Kidney epithelial cell (primary cell): ENCODE measurements at regions not wholly inside any gene's neighbourhood (a gene's known extent, or its start where the extent isn't known, plus 50 kb on each side); places are given as distances from the start of the nearest gene placed in this dataset.

Experiments used
- DNase-seq: peaks from one replicate; pipeline ENCODE4 v3.0.0-alpha.2; 2010; ENCODE audit warnings: low read depth
- H3K27me3 ChIP-seq: 2 replicates; pipeline ENCODE4 v1.6.0; 2011; ENCODE audit warnings: low read length; ENCODE audit not compliant: control insufficient read depth, insufficient read depth
- H3K36me3 ChIP-seq: 2 replicates; pipeline ENCODE4 v1.5.1; 2011; ENCODE audit warnings: low read length; ENCODE audit not compliant: control insufficient read depth, insufficient read depth
- H3K4me3 ChIP-seq: 2 replicates; pipeline ENCODE4 v1.5.1; 2011; ENCODE audit warnings: low read depth, mild to moderate bottlenecking, control low read depth, low read length
- TF ChIP-seq, protein P1 (sequence below): IDR thresholded peaks from 2 replicates; pipeline ENCODE4 v1.5.1; 2011; ENCODE audit warnings: mild to moderate bottlenecking, moderate library complexity, low read length, control low read depth, inconsistent platforms; ENCODE audit not compliant: insufficient read depth, poor library complexity, severe bottlenecking

DNA sequence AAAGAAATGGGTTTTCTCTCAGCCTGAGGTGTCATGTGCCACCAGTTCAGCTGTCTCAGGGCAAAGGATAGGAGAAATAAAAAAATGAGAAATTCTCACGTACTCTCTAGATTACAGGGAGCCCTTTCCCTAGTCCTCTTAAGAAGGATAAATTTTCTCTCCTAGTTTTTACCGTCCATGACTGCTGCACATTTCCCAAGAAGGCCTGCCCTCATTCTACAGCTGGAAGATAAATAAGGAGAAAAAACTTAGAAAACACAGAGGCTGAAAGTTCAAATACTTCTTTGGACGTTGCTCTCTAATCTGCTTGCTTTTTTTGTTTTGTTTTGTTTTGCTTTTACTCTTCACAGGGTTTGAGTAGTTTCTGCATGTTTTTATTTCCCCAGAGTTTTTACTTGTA lies 211.9 kb downstream of the DCAF12L2 start:
- no peak overlapping the region for H3K4me3 ChIP-seq
- TF ChIP-seq, protein P1, sequence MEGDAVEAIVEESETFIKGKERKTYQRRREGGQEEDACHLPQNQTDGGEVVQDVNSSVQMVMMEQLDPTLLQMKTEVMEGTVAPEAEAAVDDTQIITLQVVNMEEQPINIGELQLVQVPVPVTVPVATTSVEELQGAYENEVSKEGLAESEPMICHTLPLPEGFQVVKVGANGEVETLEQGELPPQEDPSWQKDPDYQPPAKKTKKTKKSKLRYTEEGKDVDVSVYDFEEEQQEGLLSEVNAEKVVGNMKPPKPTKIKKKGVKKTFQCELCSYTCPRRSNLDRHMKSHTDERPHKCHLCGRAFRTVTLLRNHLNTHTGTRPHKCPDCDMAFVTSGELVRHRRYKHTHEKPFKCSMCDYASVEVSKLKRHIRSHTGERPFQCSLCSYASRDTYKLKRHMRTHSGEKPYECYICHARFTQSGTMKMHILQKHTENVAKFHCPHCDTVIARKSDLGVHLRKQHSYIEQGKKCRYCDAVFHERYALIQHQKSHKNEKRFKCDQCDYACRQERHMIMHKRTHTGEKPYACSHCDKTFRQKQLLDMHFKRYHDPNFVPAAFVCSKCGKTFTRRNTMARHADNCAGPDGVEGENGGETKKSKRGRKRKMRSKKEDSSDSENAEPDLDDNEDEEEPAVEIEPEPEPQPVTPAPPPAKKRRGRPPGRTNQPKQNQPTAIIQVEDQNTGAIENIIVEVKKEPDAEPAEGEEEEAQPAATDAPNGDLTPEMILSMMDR: no peak
- H3K27me3 ChIP-seq: no peaks in the 10 kb centered on the region
- no peaks in the 10 kb centered on the region for H3K36me3 ChIP-seq
- no peak for DNase-seq

DNA sequence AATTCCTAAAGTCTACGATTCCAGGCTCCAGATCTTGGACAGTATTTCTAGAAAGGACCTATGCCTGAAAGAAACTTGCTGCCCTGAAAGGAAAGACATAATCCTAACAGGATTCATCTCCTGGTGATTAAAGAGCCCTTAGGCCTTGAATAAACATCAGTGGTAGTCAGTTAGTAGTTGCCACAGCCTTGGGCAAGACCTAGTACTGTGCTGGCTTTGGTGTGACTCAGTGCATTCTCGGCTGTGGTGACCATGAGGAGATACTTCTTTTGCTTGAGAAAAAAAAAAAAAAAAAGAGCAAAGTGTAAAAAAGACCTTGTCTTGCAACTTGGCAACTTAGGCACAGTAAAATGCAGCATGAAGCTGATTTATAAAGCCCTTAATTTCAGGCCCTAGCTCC lies 188.2 kb downstream of the DCAF12L2 start:
- TF ChIP-seq, protein P1: no peak
- DNase-seq: no peak

DNA sequence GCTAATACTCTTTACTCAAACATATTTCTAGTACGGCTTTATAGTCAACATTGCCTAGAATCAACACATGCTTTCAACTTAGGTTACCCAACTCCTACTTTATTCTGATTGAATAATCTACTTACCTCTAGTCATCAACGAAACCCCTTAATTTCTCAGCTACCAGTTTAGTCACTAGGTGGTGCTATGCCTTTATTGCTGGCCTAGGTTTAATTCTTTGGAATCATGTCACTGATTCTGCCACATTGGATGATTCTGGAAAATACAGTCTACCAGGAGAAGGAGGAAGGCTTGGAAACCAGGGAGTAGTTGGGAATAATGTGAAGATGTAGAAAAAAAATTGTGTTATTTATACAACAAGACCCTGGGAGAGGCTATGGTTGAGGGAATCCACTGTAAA lies 167.7 kb downstream of the DCAF12L2 start:
- H3K27me3 ChIP-seq: no peaks in the 10 kb centered on the region
- H3K4me3 ChIP-seq: no peak overlapping the region
- DNase-seq: no peak
- H3K36me3 ChIP-seq: no peaks in the 10 kb centered on the region
- TF ChIP-seq, protein P1: peak; percentile 50

More for the DNA sequence above, 188.2 kb downstream of the DCAF12L2 start:
- Histone ChIP-seq H3K27me3 (no peaks in the 10 kb centered on the region), H3K4me3 (no peak overlapping the region), H3K36me3 (no peaks in the 10 kb centered on the region)

DNA sequence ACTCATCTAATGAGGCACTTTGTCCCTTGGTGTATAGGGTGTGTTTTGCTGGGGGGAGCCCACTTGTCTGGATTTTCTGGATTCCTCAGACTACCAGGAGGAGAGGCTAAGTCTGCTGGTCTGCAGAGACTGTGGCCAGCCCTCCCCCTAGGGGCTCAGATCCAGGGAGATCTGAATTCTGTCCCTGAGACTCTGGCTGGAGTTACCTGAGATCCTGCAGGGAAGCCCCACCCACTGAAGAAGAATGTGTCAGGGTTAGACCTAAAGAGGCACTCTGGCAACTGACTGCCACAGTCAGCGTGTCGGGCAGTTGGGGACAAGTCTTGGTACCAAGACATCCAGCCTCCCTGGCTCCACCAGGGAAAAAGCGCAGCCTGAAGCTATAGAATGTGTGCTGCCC lies 138.9 kb downstream of the DCAF12L2 start:
- Histone ChIP-seq H3K4me3 (no peak overlapping the region), H3K27me3 (no peaks in the 10 kb centered on the region)
- TF ChIP-seq, protein P1: no peak

DNA sequence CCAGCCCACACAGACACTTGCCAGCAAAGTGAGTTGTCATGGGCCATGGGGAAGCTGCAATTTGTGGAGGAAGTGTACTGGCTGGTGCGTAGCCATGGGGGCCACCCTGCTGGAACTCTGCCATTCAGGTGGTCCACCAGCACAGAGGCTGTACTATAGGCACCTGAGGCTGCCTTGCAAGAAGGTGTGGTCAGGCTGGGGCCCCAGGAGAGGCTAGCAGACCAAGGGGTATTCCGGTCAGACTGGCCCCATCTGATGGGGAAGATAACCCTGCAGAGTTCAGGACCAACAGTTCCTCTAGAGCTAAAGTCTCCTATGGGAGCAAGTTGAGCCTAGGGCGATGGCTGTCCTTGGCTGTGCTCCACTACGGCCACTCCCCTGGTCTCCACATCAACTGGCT lies 136.1 kb downstream of the DCAF12L2 start:
- Histone ChIP-seq H3K27me3 (no peaks in the 10 kb centered on the region), H3K36me3 (no peaks in the 10 kb centered on the region), H3K4me3 (no peak overlapping the region)
- TF ChIP-seq, protein P1: no peak
- DNase-seq: no peak

More for the DNA sequence above, 138.9 kb downstream of the DCAF12L2 start:
- DNase-seq: no peak
- no peaks in the 10 kb centered on the region for H3K36me3 ChIP-seq

DNA sequence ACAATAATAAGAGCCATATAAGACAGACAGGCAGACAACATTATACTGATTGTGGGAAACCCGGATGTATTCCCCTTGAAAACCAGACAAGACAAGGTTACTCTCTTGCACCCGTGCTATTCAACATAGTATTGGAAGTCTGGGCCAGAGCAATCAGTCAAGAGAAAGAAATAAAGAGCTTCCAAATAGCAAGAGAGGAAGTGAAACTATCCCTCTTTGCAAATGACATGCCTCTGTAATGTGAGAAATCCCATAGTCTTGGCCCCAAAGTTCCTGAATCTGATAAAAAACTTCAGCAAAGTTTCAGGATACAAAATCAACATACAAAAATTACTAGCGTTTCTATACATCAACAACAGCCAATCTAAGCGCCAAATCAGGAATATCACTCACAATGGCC lies 102.1 kb downstream of the DCAF12L2 start:
- TF ChIP-seq, protein P1: no peak
- Histone ChIP-seq H3K4me3 (no peak overlapping the region), H3K27me3 (no peaks in the 10 kb centered on the region), H3K36me3 (no peaks in the 10 kb centered on the region)
- DNase-seq: no peak
